ENCODE measurements at regions not wholly inside any gene's neighbourhood (a gene's known extent, or its start where the extent isn't known, plus 50 kb on each side); places are given as distances from the start of the nearest gene placed in this dataset.

DNA sequence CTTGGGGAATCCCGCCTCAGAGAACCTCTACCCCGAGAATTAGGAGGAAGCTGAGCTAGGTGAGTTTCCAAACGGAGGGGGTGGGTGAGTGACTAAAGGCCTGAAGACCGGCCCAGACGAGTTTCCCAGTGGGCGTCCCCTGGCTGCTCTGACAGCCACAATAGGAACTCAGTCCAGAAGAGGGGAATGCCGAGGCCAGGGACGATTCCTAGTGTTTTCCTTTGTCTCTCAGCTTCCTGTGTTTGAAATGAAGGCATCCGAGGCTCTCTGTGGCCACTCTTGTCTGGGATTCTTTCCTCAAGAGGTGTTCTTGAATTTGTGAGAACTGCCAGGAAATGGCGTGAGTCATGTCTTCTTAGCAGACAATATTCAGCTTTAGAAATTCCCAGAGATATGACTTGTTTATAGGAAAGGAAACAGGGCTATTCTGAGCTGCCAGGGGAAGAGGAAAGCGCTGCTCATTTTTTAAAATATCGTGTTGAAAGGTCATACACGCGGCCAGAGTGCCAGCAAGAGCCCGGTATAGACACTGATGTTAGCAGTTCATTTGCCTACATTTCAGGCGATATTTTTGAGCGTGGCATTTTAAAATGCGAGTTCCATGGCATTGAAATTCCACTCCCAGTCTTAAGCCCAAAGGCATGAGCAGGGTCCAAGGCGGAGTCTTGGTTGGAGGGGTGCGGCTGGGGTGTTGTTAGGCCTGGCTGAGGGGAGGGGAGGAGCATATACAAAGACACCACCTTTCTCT is 169.1 kb upstream of the KLF7 start:
- no peak for TF ChIP-seq EZH2phosphoT487 (IDR thresholded peaks at IDR 0.05; ENCODE audit: insufficient read depth, low read depth)
- no peak for TF ChIP-seq EZH2 (IDR thresholded peaks at IDR 0.05; ENCODE audit: insufficient read depth, poor library complexity, severe bottlenecking)
- in situ Hi-C loops (cut with MboI): no loop called here
- no peaks in the 10 kb centered on the region for H3K36me3 ChIP-seq (ENCODE audit: low read depth)
- H3K4me2 ChIP-seq (ENCODE audit: unreplicated experiment): peak overlapping the region; percentile 87
- peak overlapping the region; percentile 68 for H3K4me3 ChIP-seq
- 4 to 5% methylated on average over 20 of the region's 20 CpGs for WGBS, 2 experiments (ENCODE audit: low coverage in 1 of 2, low lambda C conversion rate in 2 of 2, missing lambda C conversion rate in 2 of 2)
- H3F3A ChIP-seq (ENCODE audit: insufficient read depth): peaks cover 40% of the 10 kb centered on the region
- H3K27me3 ChIP-seq (replicated peaks; ENCODE audit: insufficient read depth): no peaks in the 10 kb centered on the region
- H3K9me2 ChIP-seq (ENCODE audit: insufficient read depth): no peaks in the 10 kb centered on the region
- H3K4me1 ChIP-seq (ENCODE audit: insufficient read depth): peaks cover 55% of the 10 kb centered on the region
- H3K9ac ChIP-seq: peak overlapping the region; percentile 86
- H3K79me2 ChIP-seq (ENCODE audit: insufficient read depth): no peaks in the 10 kb centered on the region
- no peaks in the 10 kb centered on the region for H4K20me1 ChIP-seq (ENCODE audit: insufficient read depth)
- DNase-seq: peak; percentile 98
- H3K27ac ChIP-seq: peak overlapping the region; percentile 99
- no peaks in the 10 kb centered on the region for H3K9me3 ChIP-seq (ENCODE audit: low read depth)
- H2AFZ ChIP-seq: peak overlapping the region; percentile 67

DNA sequence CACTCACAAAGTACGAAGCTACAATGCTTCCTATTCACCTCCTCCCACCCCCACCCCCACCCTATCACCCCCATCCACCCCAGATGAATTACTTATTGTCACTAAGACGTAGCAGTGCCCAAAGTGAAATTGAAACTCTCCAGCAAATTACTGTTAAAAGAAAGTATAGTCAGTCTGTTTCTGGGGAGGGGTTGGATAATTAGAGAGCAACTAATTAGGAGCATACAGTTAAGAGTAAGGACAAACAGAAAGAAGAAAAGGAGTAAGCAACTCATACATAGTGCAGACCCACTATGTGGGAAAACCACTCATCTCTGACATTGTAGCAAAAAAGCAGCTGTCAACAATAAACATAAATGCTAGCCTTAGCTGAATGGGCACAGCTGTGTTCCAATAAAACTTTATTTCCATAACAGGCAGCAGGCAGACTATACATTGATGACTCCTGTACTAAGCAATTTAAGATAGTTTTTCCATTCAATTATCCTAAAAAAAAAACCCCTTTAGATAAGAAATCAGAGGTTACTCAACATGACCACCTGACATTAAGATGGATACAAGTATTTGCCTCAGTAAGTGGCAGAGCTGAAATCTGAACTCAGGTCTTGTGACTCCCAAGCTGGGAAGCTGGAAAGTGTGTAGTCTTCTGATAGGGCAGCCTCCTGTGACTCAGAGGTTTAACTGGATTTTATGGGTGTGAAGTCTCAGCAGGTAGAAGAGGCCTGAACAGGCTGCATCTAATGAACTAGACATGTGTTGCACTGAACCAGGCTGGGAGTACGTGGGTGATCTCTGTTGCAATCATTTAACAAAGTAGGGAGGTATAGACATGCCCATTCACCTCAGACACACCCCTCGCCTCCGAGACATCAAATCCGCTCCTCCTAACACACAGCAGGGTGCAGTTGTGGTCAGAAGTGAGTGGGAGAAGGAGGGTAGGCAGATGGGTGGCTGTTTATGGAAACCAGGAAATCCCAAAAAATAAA is 171.8 kb upstream of the KLF7 start:
- in situ Hi-C loops (cut with MboI): no loop called here
- Histone ChIP-seq H3K27me3 (replicated peaks; ENCODE audit: insufficient read depth) (no peaks in the 10 kb centered on the region), H3K9me2 (ENCODE audit: insufficient read depth) (no peaks in the 10 kb centered on the region), H3K79me2 (ENCODE audit: insufficient read depth) (no peaks in the 10 kb centered on the region), H4K20me1 (ENCODE audit: insufficient read depth) (no peaks in the 10 kb centered on the region), H3K27ac (no peak overlapping the region), H3K9me3 (ENCODE audit: low read depth) (no peaks in the 10 kb centered on the region), H3K4me3 (no peak overlapping the region), H3K4me2 (ENCODE audit: unreplicated experiment) (no peak overlapping the region), H3K4me1 (ENCODE audit: insufficient read depth) (peaks cover 38% of the 10 kb centered on the region), H3K9ac (no peak overlapping the region), H3F3A (ENCODE audit: insufficient read depth) (peaks cover 31% of the 10 kb centered on the region), H2AFZ (no peak overlapping the region), H3K36me3 (ENCODE audit: low read depth) (no peaks in the 10 kb centered on the region)
- TF ChIP-seq EZH2phosphoT487 (IDR thresholded peaks at IDR 0.05; ENCODE audit: insufficient read depth, low read depth) (no peak), EZH2 (IDR thresholded peaks at IDR 0.05; ENCODE audit: insufficient read depth, poor library complexity, severe bottlenecking) (no peak)
- DNase-seq: peak; percentile 43
- 74 to 77% methylated on average over 6 of the region's 6 CpGs for WGBS, 2 experiments (ENCODE audit: low coverage in 1 of 2, low lambda C conversion rate in 2 of 2, missing lambda C conversion rate in 2 of 2)

DNA sequence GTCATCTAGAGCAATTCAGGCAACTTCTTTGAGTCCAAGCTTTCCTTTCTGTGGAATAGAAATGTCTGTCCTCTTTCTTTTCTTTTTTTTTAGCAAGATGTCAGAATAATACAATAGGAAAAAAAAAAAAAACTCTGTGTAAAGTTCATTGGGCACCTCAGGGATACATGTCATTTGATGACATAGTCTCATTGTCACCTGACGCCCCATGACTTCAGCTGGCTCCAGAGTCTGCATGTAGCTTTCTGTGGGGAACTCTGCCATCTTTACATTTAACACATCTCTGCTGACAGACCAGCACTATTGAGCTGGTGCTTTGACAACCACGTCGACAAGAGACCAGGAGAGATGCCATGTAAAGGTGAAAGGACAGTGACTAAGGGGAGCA is 172.5 kb upstream of the KLF7 start:
- H3K4me2 ChIP-seq (ENCODE audit: unreplicated experiment): no peak overlapping the region
- no peaks in the 10 kb centered on the region for H3K27me3 ChIP-seq (replicated peaks; ENCODE audit: insufficient read depth)
- H3K9me2 ChIP-seq (ENCODE audit: insufficient read depth): no peaks in the 10 kb centered on the region
- peak; percentile 13 for DNase-seq
- no peaks in the 10 kb centered on the region for H4K20me1 ChIP-seq (ENCODE audit: insufficient read depth)
- WGBS, 2 experiments (ENCODE audit: low coverage in 1 of 2, low lambda C conversion rate in 2 of 2, missing lambda C conversion rate in 2 of 2): 56 to 57% methylated on average over 3 of the region's 3 CpGs
- TF ChIP-seq EZH2 (IDR thresholded peaks at IDR 0.05; ENCODE audit: insufficient read depth, poor library complexity, severe bottlenecking) (no peak), EZH2phosphoT487 (IDR thresholded peaks at IDR 0.05; ENCODE audit: insufficient read depth, low read depth) (no peak)
- H3K27ac ChIP-seq: no peak overlapping the region
- H3F3A ChIP-seq (ENCODE audit: insufficient read depth): peaks cover 27% of the 10 kb centered on the region
- no peak overlapping the region for H3K9ac ChIP-seq
- H3K36me3 ChIP-seq (ENCODE audit: low read depth): no peaks in the 10 kb centered on the region
- in situ Hi-C loops (cut with MboI): no loop called here
- H3K4me1 ChIP-seq (ENCODE audit: insufficient read depth): peaks cover 32% of the 10 kb centered on the region
- H3K79me2 ChIP-seq (ENCODE audit: insufficient read depth): no peaks in the 10 kb centered on the region
- no peak overlapping the region for H3K4me3 ChIP-seq
- 0 out of 2 replicates have a peak overlapping the region, but pooled peaks have one; percentile 11 for H2AFZ ChIP-seq
- no peaks in the 10 kb centered on the region for H3K9me3 ChIP-seq (ENCODE audit: low read depth)

DNA sequence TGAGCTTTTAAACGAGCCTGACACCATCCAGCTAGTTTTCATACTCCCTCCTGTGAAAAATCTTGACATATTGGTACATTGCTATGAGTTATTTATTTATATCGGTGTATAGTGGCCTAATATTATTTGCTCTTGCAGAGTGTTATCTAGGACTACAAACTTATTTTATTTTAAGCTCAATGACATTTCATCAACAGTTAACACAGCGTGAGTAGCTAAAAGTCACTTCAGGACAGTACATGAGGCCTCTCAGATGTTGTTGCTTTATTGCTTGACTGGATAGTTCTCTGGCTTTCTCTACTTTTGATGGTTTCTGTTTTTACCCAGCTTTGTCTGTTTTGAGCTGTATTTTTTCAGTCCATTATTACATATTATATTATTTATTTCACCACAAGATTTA is 172.9 kb upstream of the KLF7 start:
- Histone ChIP-seq H3K79me2 (ENCODE audit: insufficient read depth) (no peaks in the 10 kb centered on the region), H3F3A (ENCODE audit: insufficient read depth) (peaks cover 23% of the 10 kb centered on the region), H3K9ac (no peak overlapping the region), H3K27ac (no peak overlapping the region), H3K4me1 (ENCODE audit: insufficient read depth) (peaks cover 28% of the 10 kb centered on the region), H3K4me3 (no peak overlapping the region), H3K4me2 (ENCODE audit: unreplicated experiment) (no peak overlapping the region), H2AFZ (0 out of 2 replicates have a peak overlapping the region, but pooled peaks have one; percentile 11), H3K36me3 (ENCODE audit: low read depth) (no peaks in the 10 kb centered on the region), H3K27me3 (replicated peaks; ENCODE audit: insufficient read depth) (no peaks in the 10 kb centered on the region), H3K9me2 (ENCODE audit: insufficient read depth) (no peaks in the 10 kb centered on the region), H3K9me3 (ENCODE audit: low read depth) (no peaks in the 10 kb centered on the region), H4K20me1 (ENCODE audit: insufficient read depth) (no peaks in the 10 kb centered on the region)
- no peak for DNase-seq
- TF ChIP-seq EZH2 (IDR thresholded peaks at IDR 0.05; ENCODE audit: insufficient read depth, poor library complexity, severe bottlenecking) (no peak), EZH2phosphoT487 (IDR thresholded peaks at IDR 0.05; ENCODE audit: insufficient read depth, low read depth) (no peak)
- in situ Hi-C loops (cut with MboI): no loop called here
- WGBS, 2 experiments (ENCODE audit: low coverage in 1 of 2, low lambda C conversion rate in 2 of 2, missing lambda C conversion rate in 2 of 2): 54 to 64% methylated on average over 3 of the region's 3 CpGs
